HG03565 (cell line): ENCODE measurements at regions not wholly inside any gene's neighbourhood (a gene's known extent, or its start where the extent isn't known, plus 50 kb on each side); places are given as distances from the start of the nearest gene placed in this dataset.
"Not testable (repeated sequence)": the region's sequence is repeated elsewhere in the genome, so short reads cannot be mapped to it uniquely, and the experiment has no call there.

ENCODE experiments used
- ATAC-seq: cut with Tn5 transposase; IDR thresholded peaks from one replicate; pipeline ENCODE4 v1.9.1; 2021; ENCODE audit warnings: mild to moderate bottlenecking, moderate library complexity; ENCODE audit not compliant: unreplicated experiment

GRCh38 chr3:44117239-44117638 lies 124.4 kb upstream of the TOPAZ1 start:
- no peak for ATAC-seq

GRCh38 chr3:44117736-44118135 lies 124.0 kb upstream of the TOPAZ1 start:
- no peak for ATAC-seq

GRCh38 chr3:44120721-44121582 lies 120.7 kb upstream of the TOPAZ1 start:
- ATAC-seq, result no peak

- ATAC-seq, result no peak
Measured at GRCh38 chr3:44125246-44125645, 116.4 kb upstream of the TOPAZ1 start.

- no peak for ATAC-seq
Measured at GRCh38 chr3:44125882-44126281, 115.8 kb upstream of the TOPAZ1 start.

- ATAC-seq, result no peak
Measured at GRCh38 chr3:44128057-44128775, 113.5 kb upstream of the TOPAZ1 start.

- ATAC-seq, result no peak
Measured at GRCh38 chr3:44130249-44130648, 111.4 kb upstream of the TOPAZ1 start.

- no peak for ATAC-seq
Measured at GRCh38 chr3:44132061-44132460, 109.6 kb upstream of the TOPAZ1 start.

GRCh38 chr3:44132593-44132992 lies 109.1 kb upstream of the TOPAZ1 start:
- ATAC-seq, result no peak

GRCh38 chr3:44136421-44136820 lies 105.3 kb upstream of the TOPAZ1 start:
- ATAC-seq, result no peak

GRCh38 chr3:44146073-44146472 lies 95.6 kb upstream of the TOPAZ1 start:
- no peak for ATAC-seq

- no peak for ATAC-seq
Measured at GRCh38 chr3:44159696-44160300, 81.9 kb upstream of the TOPAZ1 start.

GRCh38 chr3:44160818-44161217 lies 80.9 kb upstream of the TOPAZ1 start:
- ATAC-seq, result no peak

GRCh38 chr3:44171891-44172290 lies 69.8 kb upstream of the TOPAZ1 start:
- no peak for ATAC-seq

- ATAC-seq, result not testable (repeated sequence)
Measured at GRCh38 chr3:44172701-44173100, 69.0 kb upstream of the TOPAZ1 start.

- ATAC-seq, result no peak
Measured at GRCh38 chr3:44173263-44173662, 68.4 kb upstream of the TOPAZ1 start.

- ATAC-seq, result no peak
Measured at GRCh38 chr3:44175070-44175469, 66.6 kb upstream of the TOPAZ1 start.

GRCh38 chr3:44179246-44179645 lies 62.4 kb upstream of the TOPAZ1 start:
- ATAC-seq, result no peak

- ATAC-seq, result no peak
Measured at GRCh38 chr3:44184319-44184953, 57.2 kb upstream of the TOPAZ1 start.

GRCh38 chr3:44185396-44185915 lies 56.2 kb upstream of the TOPAZ1 start:
- ATAC-seq, result no peak

- ATAC-seq, result no peak
Measured at GRCh38 chr3:44186111-44186672, 55.5 kb upstream of the TOPAZ1 start.
